GM23248 (cell line): ENCODE measurements at regions not wholly inside any gene's neighbourhood (a gene's known extent, or its start where the extent isn't known, plus 50 kb on each side); places are given as distances from the start of the nearest gene placed in this dataset.

ENCODE experiments used
- DNase-seq: peaks from one replicate; pipeline ENCODE4 v3.0.0-alpha.2; 2015
- H2AFZ ChIP-seq: fragments of 200-600 bp; sonication (generic); 2 replicates; pipeline ENCODE4 v1.6.1; 2016; ENCODE audit warnings: antibody characterized with exemption
- H3F3A ChIP-seq: fragments of 200-600 bp; sonication (generic); 2 replicates; pipeline ENCODE4 v1.6.1; 2016; ENCODE audit warnings: mild to moderate bottlenecking, antibody characterized with exemption, mixed run types; ENCODE audit not compliant: insufficient read depth
- H3K27ac ChIP-seq: fragments of 200-600 bp; sonication (generic); 2 replicates; pipeline ENCODE4 v1.5.1; 2016; ENCODE audit warnings: mild to moderate bottlenecking
- H3K27me3 ChIP-seq: fragments of 200-600 bp; sonication (generic); replicated peaks from 2 replicates; pipeline ENCODE4 v1.6.1; 2016; ENCODE audit warnings: mild to moderate bottlenecking; ENCODE audit not compliant: insufficient read depth
- H3K36me3 ChIP-seq: fragments of 200-600 bp; sonication (generic); 2 replicates; pipeline ENCODE4 v1.6.1; 2016; ENCODE audit warnings: low read depth, mild to moderate bottlenecking
- H3K4me1 ChIP-seq: fragments of 200-600 bp; sonication (generic); 2 replicates; pipeline ENCODE4 v1.6.1; 2016; ENCODE audit warnings: mild to moderate bottlenecking; ENCODE audit not compliant: insufficient read depth
- H3K4me2 ChIP-seq: fragments of 200-600 bp; sonication (generic); one replicate; pipeline ENCODE4 v1.6.1; 2016; ENCODE audit warnings: mild to moderate bottlenecking; ENCODE audit not compliant: unreplicated experiment
- H3K4me3 ChIP-seq: fragments of 200-600 bp; sonication (generic); 2 replicates; pipeline ENCODE4 v1.5.1; 2016; ENCODE audit warnings: mild to moderate bottlenecking
- H3K79me2 ChIP-seq: fragments of 200-600 bp; sonication (generic); 2 replicates; pipeline ENCODE4 v1.6.1; 2016; ENCODE audit warnings: mild to moderate bottlenecking; ENCODE audit not compliant: insufficient read depth
- H3K9ac ChIP-seq: fragments of 200-600 bp; sonication (generic); 2 replicates; pipeline ENCODE4 v1.6.1; 2016; ENCODE audit warnings: mild to moderate bottlenecking
- H3K9me2 ChIP-seq: fragments of 200-600 bp; sonication (generic); 2 replicates; pipeline ENCODE4 v1.6.1; 2016; ENCODE audit warnings: mixed run types, mild to moderate bottlenecking, moderate library complexity; ENCODE audit not compliant: insufficient read depth
- H3K9me3 ChIP-seq: fragments of 200-600 bp; sonication (generic); one replicate; pipeline ENCODE4 v1.6.1; 2017; ENCODE audit warnings: low read depth
- H4K20me1 ChIP-seq: fragments of 200-600 bp; sonication (generic); 2 replicates; pipeline ENCODE4 v1.6.0; 2016; ENCODE audit not compliant: insufficient read depth
- EZH2 ChIP-seq: fragments of 200-600 bp; sonication (generic); IDR thresholded peaks from 2 replicates; pipeline ENCODE4 v1.6.1; 2018; ENCODE audit warnings: antibody characterized with exemption, mild to moderate bottlenecking; ENCODE audit not compliant: insufficient read depth, poor library complexity, severe bottlenecking
- EZH2phosphoT487 ChIP-seq: fragments of 200-600 bp; sonication (generic); IDR thresholded peaks from 2 replicates; pipeline ENCODE4 v1.6.1; 2018; ENCODE audit warnings: antibody characterized with exemption, moderate library complexity, mild to moderate bottlenecking, low read depth; ENCODE audit not compliant: insufficient read depth
- WGBS, 2 experiments: methylation state at CpG; one replicate each; pipeline ENCODE4 v1.1.6; 2015 to 2017; ENCODE audit warnings: low lambda C conversion rate in 2 of 2, low coverage in 1 of 2; ENCODE audit errors: missing lambda C conversion rate in 2 of 2; 5-methylcytosine and 5-hydroxymethylcytosine counted together
- in situ Hi-C: fragments of 300-500 bp; cut with MboI; formaldehyde crosslinking; loops from 2 replicates; pipeline ENCODE4 v1.15.0; 2020

DNA sequence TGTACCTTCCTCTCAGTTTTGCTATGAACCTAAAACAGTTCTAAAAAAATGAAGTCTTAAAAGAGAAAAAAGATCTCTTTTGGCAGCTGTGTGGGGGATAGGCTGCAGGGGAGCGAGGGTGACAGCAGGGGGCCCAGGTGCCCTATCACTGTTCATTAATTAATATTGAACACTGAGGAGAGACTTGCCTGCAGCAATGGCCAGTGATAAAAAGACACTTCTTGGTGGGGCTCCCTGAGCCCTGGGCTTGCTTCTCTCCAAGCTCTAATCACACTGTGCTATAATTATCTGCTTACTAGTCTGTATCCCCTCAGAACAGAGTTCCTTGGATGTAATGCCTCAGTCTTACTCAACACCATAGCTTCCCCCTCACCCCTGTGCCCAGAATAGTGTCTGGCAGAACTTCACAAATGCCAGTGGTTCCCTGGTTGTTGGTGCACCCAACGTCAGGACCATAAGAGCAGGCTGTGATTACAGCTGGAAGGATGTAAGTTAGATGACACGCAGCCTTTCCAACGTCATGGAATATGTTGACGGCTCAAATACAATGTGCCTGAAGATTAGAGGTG lies 52.0 kb upstream of the IRX6 start:
- no peak overlapping the region for H2AFZ ChIP-seq
- no peaks in the 10 kb centered on the region for H3K27me3 ChIP-seq
- in situ Hi-C loops, result loop anchor here (25.0 kb wide), 1 partner anchor 1735 kb away; no protein-coding TSS in a partner anchor
- no peaks in the 10 kb centered on the region for H3K9me2 ChIP-seq
- no peak for DNase-seq
- no peaks in the 10 kb centered on the region for H3F3A ChIP-seq
- H3K4me1 ChIP-seq, result no peaks in the 10 kb centered on the region
- no peak overlapping the region for H3K27ac ChIP-seq
- no peaks in the 10 kb centered on the region for H3K9me3 ChIP-seq
- H3K36me3 ChIP-seq, result no peaks in the 10 kb centered on the region
- no peaks in the 10 kb centered on the region for H3K79me2 ChIP-seq
- H4K20me1 ChIP-seq, result no peaks in the 10 kb centered on the region
- 60 to 66% methylated on average over 5 of the region's 5 CpGs for WGBS, 2 experiments
- H3K4me2 ChIP-seq, result no peak overlapping the region
- TF ChIP-seq EZH2phosphoT487 (no peak), EZH2 (no peak)
- H3K4me3 ChIP-seq, result no peak overlapping the region
- no peak overlapping the region for H3K9ac ChIP-seq

DNA sequence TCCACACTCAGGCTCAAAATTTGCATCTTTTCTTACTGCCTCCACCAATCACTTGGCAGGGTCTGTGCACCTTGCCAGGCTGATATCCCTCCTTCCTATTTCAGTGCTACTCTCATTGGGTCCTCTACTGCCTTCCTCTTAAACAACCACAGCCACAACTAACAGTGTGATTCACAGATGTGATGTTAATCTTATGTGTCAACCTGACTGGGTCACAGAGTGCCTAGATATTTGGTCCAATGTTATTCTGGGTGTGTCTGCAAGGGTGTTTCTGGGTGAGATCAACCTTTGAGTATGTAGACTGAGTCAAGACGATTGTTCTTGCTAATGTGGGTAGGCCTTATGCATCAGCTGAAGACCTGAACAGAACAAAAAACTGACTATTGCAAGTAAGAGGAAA lies 51.3 kb upstream of the IRX6 start:
- Histone ChIP-seq H3K9me2 (no peaks in the 10 kb centered on the region), H3F3A (no peaks in the 10 kb centered on the region), H3K36me3 (no peaks in the 10 kb centered on the region), H3K4me3 (no peak overlapping the region), H2AFZ (no peak overlapping the region), H3K27ac (no peak overlapping the region), H3K9ac (no peak overlapping the region), H3K9me3 (no peaks in the 10 kb centered on the region), H3K4me2 (no peak overlapping the region), H3K4me1 (no peaks in the 10 kb centered on the region), H3K27me3 (no peaks in the 10 kb centered on the region), H3K79me2 (no peaks in the 10 kb centered on the region), H4K20me1 (no peaks in the 10 kb centered on the region)
- DNase-seq, result no peak
- in situ Hi-C loops, result loop anchor here (25.0 kb wide), 1 partner anchor 1735 kb away; no protein-coding TSS in a partner anchor
- TF ChIP-seq EZH2phosphoT487 (no peak), EZH2 (no peak)
- WGBS, 2 experiments, result 27% methylated on average over 1 of the region's 1 CpG

- Histone ChIP-seq H3K4me1 (no peaks in the 10 kb centered on the region), H3K9ac (no peak overlapping the region), H3K79me2 (no peaks in the 10 kb centered on the region), H4K20me1 (no peaks in the 10 kb centered on the region), H3K9me3 (no peaks in the 10 kb centered on the region), H3K4me2 (no peak overlapping the region), H3K27me3 (no peaks in the 10 kb centered on the region), H3K36me3 (no peaks in the 10 kb centered on the region), H3K4me3 (no peak overlapping the region), H2AFZ (no peak overlapping the region), H3F3A (no peaks in the 10 kb centered on the region), H3K9me2 (no peaks in the 10 kb centered on the region), H3K27ac (no peak overlapping the region)
- no peak for DNase-seq
- TF ChIP-seq EZH2, result no peak
- in situ Hi-C loops, result loop anchor here (25.0 kb wide), 1 partner anchor 1736 kb away; no protein-coding TSS in a partner anchor
- WGBS, 2 experiments, result 85 to 87% methylated on average over 7 of the region's 7 CpGs
These were observed 50.6 kb upstream of the IRX6 start for GRCh38 chr16:55273356-55273755.

DNA sequence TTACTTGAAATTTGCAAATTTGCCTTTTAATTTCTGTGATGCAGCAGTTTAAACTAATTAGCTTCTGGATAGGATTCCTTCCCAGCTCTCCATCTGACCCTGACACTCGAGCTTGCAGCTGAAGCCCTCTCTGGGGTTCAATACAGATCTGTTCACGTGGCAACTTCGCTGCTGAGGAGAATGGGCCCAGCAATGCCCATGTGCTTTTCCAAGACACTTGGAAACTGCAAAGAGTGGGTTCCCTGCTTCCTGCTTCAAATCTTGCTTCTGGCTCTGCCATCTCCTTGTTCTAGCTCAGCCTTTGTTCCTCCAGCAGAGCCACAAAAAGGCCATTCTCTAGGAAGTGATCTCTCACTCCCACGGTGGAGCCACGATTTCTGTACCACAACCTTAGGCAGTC lies 50.0 kb upstream of the IRX6 start:
- H3K36me3 ChIP-seq, result no peaks in the 10 kb centered on the region
- H3K4me3 ChIP-seq, result no peak overlapping the region
- no peak overlapping the region for H3K4me2 ChIP-seq
- no peak overlapping the region for H3K27ac ChIP-seq
- H3K9me2 ChIP-seq, result no peaks in the 10 kb centered on the region
- 63 to 64% methylated on average over 5 of the region's 5 CpGs for WGBS, 2 experiments
- H2AFZ ChIP-seq, result no peak overlapping the region
- H3K79me2 ChIP-seq, result no peaks in the 10 kb centered on the region
- TF ChIP-seq EZH2 (no peak), EZH2phosphoT487 (no peak)
- H3K9me3 ChIP-seq, result no peaks in the 10 kb centered on the region
- H3K4me1 ChIP-seq, result no peaks in the 10 kb centered on the region
- no peaks in the 10 kb centered on the region for H3K27me3 ChIP-seq
- DNase-seq, result no peak
- in situ Hi-C loops, result loop anchor here (25.0 kb wide), 1 partner anchor 1737 kb away; no protein-coding TSS in a partner anchor
- no peaks in the 10 kb centered on the region for H4K20me1 ChIP-seq
- H3K9ac ChIP-seq, result no peak overlapping the region
- H3F3A ChIP-seq, result no peaks in the 10 kb centered on the region
